Transverse colon (tissue), 4 donors: ENCODE measurements at regions not wholly inside any gene's neighbourhood (a gene's known extent, or its start where the extent isn't known, plus 50 kb on each side); places are given as distances from the start of the nearest gene placed in this dataset.

ENCODE experiments used
- DNase-seq: peaks from one replicate; pipeline ENCODE4 v3.0.0-alpha.2; 2019
- H3K27ac ChIP-seq, 4 donors: fragments of 200-600 bp; sonication (generic); 2 replicates each; pipeline ENCODE4 v1.5.1; 2016 to 2018; ENCODE audit warnings: inconsistent platforms in 4 of 4
- H3K27me3 ChIP-seq: fragments of 200-600 bp; sonication (generic); 2 replicates; pipeline ENCODE4 v1.5.1; 2017; ENCODE audit warnings: inconsistent platforms
- H3K36me3 ChIP-seq, 4 donors: fragments of 200-600 bp; sonication (generic); 2 replicates each; pipeline ENCODE4 v1.5.1; 2017 to 2019; ENCODE audit warnings: inconsistent platforms in 4 of 4
- H3K4me1 ChIP-seq, 4 donors: fragments of 200-600 bp; sonication (generic); 2 replicates each; pipeline ENCODE4 v1.5.1; 2017 to 2020; ENCODE audit warnings: inconsistent platforms in 4 of 4
- H3K4me3 ChIP-seq, 4 donors: fragments of 200-600 bp; sonication (generic); 1 replicate in 1 of 4; 2 replicates in 3 of 4; pipeline versions ENCODE4 v1.5.1 to v1.6.1; 2017 to 2019; ENCODE audit warnings: inconsistent platforms in 4 of 4
- H3K9me3 ChIP-seq, 2 donors: fragments of 200-600 bp; sonication (generic); 2 replicates each; pipeline ENCODE4 v1.5.1; 2017 to 2019; ENCODE audit warnings: inconsistent platforms in 2 of 2
- CTCF ChIP-seq, 5 experiments: fragments of 200-600 bp in 3 of 5; fragments of 450-650 bp in 2 of 5; sonication (generic) in 3 of 5; IDR thresholded peaks; 1 replicate in 2 of 5; 2 replicates in 3 of 5; pipeline ENCODE4 v1.5.1; 2016 to 2017; ENCODE audit warnings: antibody characterized with exemption in 5 of 5, inconsistent platforms in 3 of 5, mild to moderate bottlenecking in 2 of 5, moderate library complexity in 1 of 5
- EP300 ChIP-seq: sonication (generic); formaldehyde crosslinking; IDR thresholded peaks from one replicate; pipeline ENCODE4 v1.6.1; 2017; ENCODE audit warnings: antibody characterized with exemption, low read depth
- POLR2A ChIP-seq: fragments of 450-650 bp; IDR thresholded peaks from one replicate; pipeline ENCODE4 v1.6.1; 2016; ENCODE audit warnings: antibody characterized with exemption, mild to moderate bottlenecking, moderate library complexity
- POLR2AphosphoS5 ChIP-seq, 3 donors: sonication (generic); formaldehyde crosslinking; IDR thresholded peaks; one replicate each; pipeline ENCODE4 v1.6.1; 2016; ENCODE audit warnings: antibody characterized with exemption in 3 of 3
- WGBS, 2 donors: methylation state at CpG; one replicate each; pipeline ENCODE4 v1.1.5; 2018; ENCODE audit warnings: low coverage in 1 of 2; 5-methylcytosine and 5-hydroxymethylcytosine counted together
- in situ Hi-C, 4 donors: fragments of 200-750 bp; cut with MboI; loops; one replicate each; pipeline versions ENCODE4 v1.15.0 to v1.15.1; 2017; ENCODE audit warnings: low sequenced_read_pairs in 3 of 4, low pct_ligation_motif_present in 1 of 4, low pct_unique_long_range_greater_than_20kb in 1 of 4
- intact Hi-C: fragments of 100-400 bp; cut with DNase I; formaldehyde crosslinking; loops from one replicate; pipeline ENCODE4 v1.15.1; 2023; ENCODE audit warnings: low total_unique reads

- no peaks in the 10 kb centered on the region for H3K4me1 ChIP-seq
- intact Hi-C loops: no loop called here
- H3K36me3 ChIP-seq: no peaks in the 10 kb centered on the region
- no peaks in the 10 kb centered on the region for H3K27me3 ChIP-seq
- H3K27ac ChIP-seq: no peak overlapping the region
- 60 to 75% methylated on average over 1 to 3 of the region's 3 CpGs for WGBS, 2 donors
- H3K9me3 ChIP-seq: no peaks in the 10 kb centered on the region
- in situ Hi-C loops: no loop called here
- TF ChIP-seq POLR2A: no peak
- no peak for TF ChIP-seq EP300
- no peak for TF ChIP-seq POLR2AphosphoS5 (IDR thresholded peaks at IDR 0.05)
- TF ChIP-seq CTCF (IDR thresholded peaks at IDR 0.05): no peak
- no peak for DNase-seq
- H3K4me3 ChIP-seq: no peak overlapping the region
These were observed 499.8 kb upstream of the CDH11 start for GRCh38 chr16:65621640-65622039.

GRCh38 chr16:65619606-65620005 lies 497.7 kb upstream of the CDH11 start:
- WGBS, 2 donors: 64 to 88% methylated on average over 3 of the region's 3 CpGs
- H3K27me3 ChIP-seq: no peaks in the 10 kb centered on the region
- H3K27ac ChIP-seq: no peak overlapping the region

GRCh38 chr16:65618931-65619330 lies 497.1 kb upstream of the CDH11 start:
- H3K4me1 ChIP-seq: no peaks in the 10 kb centered on the region
- H3K36me3 ChIP-seq: no peaks in the 10 kb centered on the region
- WGBS, 2 donors: 45 to 71% methylated on average over 1 of the region's 1 CpG
- H3K27me3 ChIP-seq: no peaks in the 10 kb centered on the region
- DNase-seq: no peak
- no peak overlapping the region for H3K4me3 ChIP-seq
- in situ Hi-C loops: no loop called here
- no peak for TF ChIP-seq CTCF (IDR thresholded peaks at IDR 0.05)
- TF ChIP-seq POLR2AphosphoS5 (IDR thresholded peaks at IDR 0.05): no peak
- TF ChIP-seq POLR2A: no peak
- TF ChIP-seq EP300: no peak
- H3K9me3 ChIP-seq: no peaks in the 10 kb centered on the region
- intact Hi-C loops: no loop called here
- no peak overlapping the region for H3K27ac ChIP-seq

More at GRCh38 chr16:65619606-65620005, 497.7 kb upstream of the CDH11 start:
- TF ChIP-seq EP300 (no peak), CTCF (IDR thresholded peaks at IDR 0.05) (no peak), POLR2A (no peak), POLR2AphosphoS5 (IDR thresholded peaks at IDR 0.05) (no peak)
- in situ Hi-C loops (no loop called here), intact Hi-C loops (no loop called here)
- Histone ChIP-seq H3K36me3 (no peaks in the 10 kb centered on the region), H3K9me3 (no peaks in the 10 kb centered on the region), H3K4me3 (no peak overlapping the region), H3K4me1 (no peaks in the 10 kb centered on the region)
- DNase-seq: no peak

- no peak for DNase-seq
- intact Hi-C loops (no loop called here), in situ Hi-C loops (no loop called here)
- Histone ChIP-seq H3K4me1 (no peaks in the 10 kb centered on the region), H3K36me3 (no peaks in the 10 kb centered on the region), H3K27me3 (no peaks in the 10 kb centered on the region), H3K4me3 (no peak overlapping the region), H3K9me3 (no peaks in the 10 kb centered on the region), H3K27ac (no peak overlapping the region)
- 50% methylated on average over 2 of the region's 2 CpGs; no CpG with 5 or more reads in 1 of the 2 donors for WGBS, 2 donors
- TF ChIP-seq EP300 (no peak), POLR2AphosphoS5 (IDR thresholded peaks at IDR 0.05) (no peak), CTCF (IDR thresholded peaks at IDR 0.05) (no peak), POLR2A (no peak)
These were observed 496.5 kb upstream of the CDH11 start for GRCh38 chr16:65618333-65618732.
